GM18951 (cell line): ENCODE measurements at regions not wholly inside any gene's neighbourhood (a gene's known extent, or its start where the extent isn't known, plus 50 kb on each side); places are given as distances from the start of the nearest gene placed in this dataset.

Experiments used
- POLR2A ChIP-seq: IDR thresholded peaks from 4 replicates; pipeline ENCODE4 v1.6.1; 2011; ENCODE audit warnings: mild to moderate bottlenecking; ENCODE audit not compliant: insufficient read length, insufficient read depth; ENCODE audit errors: extremely low read depth
- in situ Hi-C: fragments of 300-500 bp; cut with MboI; formaldehyde crosslinking; loops from one replicate; pipeline ENCODE4 v1.12.0; 2022; ENCODE audit warnings: low sequenced_read_pairs, mixed read lengths, inconsistent platforms; ENCODE audit not compliant: unreplicated experiment

GRCh38 chr3:82815417-82816058, 1054.1 kb upstream of the GBE1 start:
- no peak for TF ChIP-seq POLR2A
- in situ Hi-C loops, result no loop called here

DNA sequence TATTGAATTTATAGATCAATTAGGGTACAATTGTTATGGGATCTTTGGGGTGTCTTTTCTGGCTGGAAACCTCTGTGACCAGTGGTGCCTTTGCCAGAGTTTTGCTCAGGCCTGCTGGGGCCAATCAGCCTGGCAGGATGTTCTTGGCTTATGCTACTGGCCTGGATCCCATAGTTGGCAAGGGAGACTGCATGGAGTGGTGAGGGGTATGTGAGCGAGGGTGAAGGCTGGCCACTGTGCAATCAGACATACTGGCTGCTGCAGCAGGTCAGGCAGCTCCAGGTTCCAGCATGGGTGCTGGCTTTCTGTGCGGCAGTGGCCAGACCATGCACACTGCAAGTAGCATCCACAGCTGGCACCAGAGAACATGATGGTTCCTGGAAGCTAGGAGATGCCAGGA, 1053.2 kb upstream of the GBE1 start:
- in situ Hi-C loops, result no loop called here
- TF ChIP-seq POLR2A, result no peak

DNA sequence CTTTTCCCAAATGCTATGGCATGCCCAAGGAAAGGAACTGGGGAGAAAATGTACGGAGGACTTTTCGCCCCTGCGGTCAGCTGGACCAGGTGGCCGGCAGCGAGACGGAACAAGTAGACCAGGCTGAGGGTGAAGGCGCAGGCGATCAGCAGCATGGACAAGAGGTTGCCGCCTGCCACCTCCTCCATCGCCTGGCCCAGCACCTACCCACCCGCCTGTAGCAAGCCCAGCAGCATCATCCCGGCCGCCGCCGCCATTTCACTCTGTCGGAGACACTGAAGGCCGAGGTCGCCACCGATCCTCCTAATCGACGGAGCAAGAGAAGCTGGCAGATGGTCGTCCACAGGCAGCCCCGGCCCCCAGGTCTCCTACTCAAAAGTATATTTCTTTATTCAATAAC, 1046.3 kb upstream of the GBE1 start:
- no peak for TF ChIP-seq POLR2A
- in situ Hi-C loops, result no loop called here

- no peak for TF ChIP-seq POLR2A
Observed at GRCh38 chr3:82802501-82802900, 1041.1 kb upstream of the GBE1 start.

DNA sequence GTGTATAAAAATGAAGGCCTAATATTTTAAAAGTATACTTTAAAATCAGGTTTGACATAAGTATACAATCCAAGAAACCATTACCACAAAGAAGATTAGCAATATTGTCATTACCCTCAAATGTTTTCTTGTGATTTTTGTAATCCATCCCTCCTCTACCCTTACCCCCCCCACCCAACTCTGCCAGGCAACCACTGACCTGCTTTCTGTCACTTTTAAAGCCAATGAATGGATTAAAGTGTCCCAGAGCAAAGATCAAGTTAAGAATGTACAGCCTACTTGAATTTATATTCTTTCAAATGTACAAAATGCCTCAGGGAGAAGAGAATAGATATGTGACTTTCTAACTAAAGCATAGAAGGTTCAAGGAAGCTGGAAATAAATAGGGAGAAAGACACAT, 1038.8 kb upstream of the GBE1 start:
- in situ Hi-C loops, result no loop called here
- TF ChIP-seq POLR2A, result no peak

More at GRCh38 chr3:82802501-82802900, 1041.1 kb upstream of the GBE1 start:
- in situ Hi-C loops, result no loop called here

- TF ChIP-seq POLR2A, result no peak
- in situ Hi-C loops, result no loop called here
Observed at GRCh38 chr3:82796765-82797164, 1035.3 kb upstream of the GBE1 start.

- in situ Hi-C loops, result no loop called here
- no peak for TF ChIP-seq POLR2A
Observed at GRCh38 chr3:82791241-82791640, 1029.8 kb upstream of the GBE1 start.

- in situ Hi-C loops, result no loop called here
- no peak for TF ChIP-seq POLR2A
Observed at GRCh38 chr3:82790307-82791097, 1029.1 kb upstream of the GBE1 start.

DNA sequence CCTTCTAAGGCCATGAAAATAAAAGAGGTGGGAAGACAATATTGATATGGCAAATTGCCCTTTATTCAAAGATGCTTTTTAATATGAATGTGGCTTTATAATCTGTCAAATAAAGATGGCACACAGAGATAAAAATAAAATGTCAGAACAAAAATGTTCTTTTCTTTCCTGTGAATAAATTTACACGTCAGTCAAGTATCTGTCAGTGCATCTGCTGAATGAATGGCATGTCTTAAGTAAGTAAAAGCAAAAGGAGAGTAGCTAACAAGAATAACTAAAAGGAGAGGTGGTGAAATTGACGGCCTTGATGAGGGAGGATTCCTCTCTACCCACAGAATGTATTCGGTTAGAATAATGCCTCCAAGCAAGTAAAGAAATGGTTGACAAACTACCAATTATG, 1021.7 kb upstream of the GBE1 start:
- in situ Hi-C loops, result no loop called here
- no peak for TF ChIP-seq POLR2A

DNA sequence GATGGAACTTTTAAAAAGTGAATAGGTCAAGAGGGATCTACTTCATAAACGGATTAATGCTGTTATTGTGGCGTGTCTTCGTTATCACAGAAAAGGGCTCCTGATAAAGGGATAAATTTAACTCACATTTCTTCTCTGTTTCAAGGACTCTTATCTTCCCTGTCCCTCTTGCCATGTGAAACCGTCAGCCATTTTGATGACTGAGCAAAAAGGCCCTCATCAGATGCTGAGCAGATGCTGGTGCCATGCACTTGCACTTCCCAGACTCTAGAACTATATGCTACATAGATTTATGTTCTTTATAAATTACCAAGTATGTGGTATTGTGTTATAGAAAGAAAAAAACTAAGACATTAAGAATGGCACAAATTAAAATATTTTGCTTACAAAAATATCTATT, 1011.8 kb upstream of the GBE1 start:
- no peak for TF ChIP-seq POLR2A
- in situ Hi-C loops, result no loop called here

DNA sequence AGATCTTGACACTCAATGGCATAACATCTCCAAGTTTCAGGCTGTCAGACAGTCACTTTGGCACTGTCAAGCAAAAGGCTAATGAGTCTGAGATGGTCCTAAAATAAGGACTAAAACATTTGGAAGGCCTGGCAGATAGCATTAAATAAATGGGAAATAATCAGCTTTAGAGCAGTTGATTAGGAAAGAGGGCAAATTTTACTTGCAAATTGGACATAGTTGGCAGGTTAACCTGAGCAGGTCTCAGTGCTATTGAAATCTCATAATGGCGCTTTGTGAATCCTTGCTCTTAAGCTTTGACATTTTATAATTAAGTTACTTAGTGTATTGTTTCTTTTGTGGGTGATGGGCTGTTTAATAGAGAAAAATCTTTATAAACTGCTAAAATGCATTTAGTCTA, 1003.1 kb upstream of the GBE1 start:
- no peak for TF ChIP-seq POLR2A
- in situ Hi-C loops, result no loop called here

DNA sequence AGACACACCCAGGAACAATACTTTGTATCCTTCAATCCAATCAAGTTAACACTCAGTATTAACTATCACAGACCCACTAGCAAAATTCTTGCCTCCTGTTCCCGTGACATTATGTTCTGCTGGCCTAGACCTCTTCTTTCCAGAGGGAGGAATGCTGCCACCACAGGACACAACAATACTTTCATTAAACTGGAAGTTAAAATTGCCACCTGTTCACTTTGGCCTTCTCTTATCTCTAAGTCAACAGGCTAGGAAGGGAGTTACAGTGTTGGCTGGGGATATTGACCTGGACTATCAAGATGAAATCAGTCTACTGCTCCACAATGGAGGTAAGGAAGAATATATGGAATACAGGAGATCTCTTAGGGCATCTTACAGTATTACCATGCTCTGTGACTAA, 1000.4 kb upstream of the GBE1 start:
- no peak for TF ChIP-seq POLR2A
- in situ Hi-C loops, result no loop called here

- in situ Hi-C loops, result no loop called here
- TF ChIP-seq POLR2A, result no peak
Observed at GRCh38 chr3:82745544-82745943, 984.1 kb upstream of the GBE1 start.

- in situ Hi-C loops, result no loop called here
- TF ChIP-seq POLR2A, result no peak
Observed at GRCh38 chr3:82743196-82743595, 981.8 kb upstream of the GBE1 start.
